GM18519 (cell line): ENCODE measurements at regions not wholly inside any gene's neighbourhood (a gene's known extent, or its start where the extent isn't known, plus 50 kb on each side); places are given as distances from the start of the nearest gene placed in this dataset.

ENCODE experiments used
- ATAC-seq: cut with Tn5 transposase; IDR thresholded peaks from one replicate; pipeline ENCODE4 v1.9.1; 2021; ENCODE audit warnings: mild to moderate bottlenecking, moderate library complexity; ENCODE audit not compliant: unreplicated experiment, low FRiP score

GRCh38 chr4:107255596-107255995 is 219.5 kb upstream of the DKK2 start:
- ATAC-seq = no peak

- ATAC-seq = no peak
These were observed 219.0 kb upstream of the DKK2 start for GRCh38 chr4:107255114-107255513.

GRCh38 chr4:107253579-107254068 is 217.5 kb upstream of the DKK2 start:
- no peak for ATAC-seq

- no peak for ATAC-seq
These were observed 217.0 kb upstream of the DKK2 start for GRCh38 chr4:107253090-107253489.

GRCh38 chr4:107252571-107252970 is 216.5 kb upstream of the DKK2 start:
- no peak for ATAC-seq

GRCh38 chr4:107248571-107248970 is 212.5 kb upstream of the DKK2 start:
- no peak for ATAC-seq

- no peak for ATAC-seq
These were observed 211.6 kb upstream of the DKK2 start for GRCh38 chr4:107247738-107248137.

GRCh38 chr4:107246761-107247160 is 210.6 kb upstream of the DKK2 start:
- ATAC-seq = no peak

- no peak for ATAC-seq
These were observed 207.1 kb upstream of the DKK2 start for GRCh38 chr4:107243141-107243781.

GRCh38 chr4:107220976-107221375 is 184.9 kb upstream of the DKK2 start:
- ATAC-seq = no peak

GRCh38 chr4:107219681-107220080 is 183.6 kb upstream of the DKK2 start:
- ATAC-seq = no peak

GRCh38 chr4:107216379-107216778 is 180.3 kb upstream of the DKK2 start:
- ATAC-seq = no peak

- ATAC-seq = no peak
These were observed 179.1 kb upstream of the DKK2 start for GRCh38 chr4:107215222-107215621.

GRCh38 chr4:107213880-107214279 is 177.8 kb upstream of the DKK2 start:
- no peak for ATAC-seq

- no peak for ATAC-seq
These were observed 177.3 kb upstream of the DKK2 start for GRCh38 chr4:107213410-107213809.

- ATAC-seq = no peak
These were observed 176.5 kb upstream of the DKK2 start for GRCh38 chr4:107212565-107212964.

- ATAC-seq = no peak
These were observed 174.5 kb upstream of the DKK2 start for GRCh38 chr4:107210450-107211239.

- ATAC-seq = no peak
These were observed 167.6 kb upstream of the DKK2 start for GRCh38 chr4:107203733-107204132.

- no peak for ATAC-seq
These were observed 166.6 kb upstream of the DKK2 start for GRCh38 chr4:107202744-107203143.

GRCh38 chr4:107197121-107197520 is 161.0 kb upstream of the DKK2 start:
- no peak for ATAC-seq

GRCh38 chr4:107196312-107196711 is 160.2 kb upstream of the DKK2 start:
- ATAC-seq = no peak

- ATAC-seq = no peak
These were observed 157.9 kb upstream of the DKK2 start for GRCh38 chr4:107194005-107194404.
